ENCODE measurements at regions not wholly inside any gene's neighbourhood (a gene's known extent, or its start where the extent isn't known, plus 50 kb on each side); places are given as distances from the start of the nearest gene placed in this dataset.

- no peaks in the 10 kb centered on the region for H3K36me3 ChIP-seq (ENCODE audit: control insufficient read depth in 2 of 2, insufficient read depth in 2 of 2, low read length in 1 of 2)
- TF ChIP-seq TCF3 (IDR thresholded peaks at IDR 0.05; ENCODE audit: borderline replicate concordance, insufficient read depth, low read depth, low read length) (no peak), BCL11A (IDR thresholded peaks at IDR 0.05; ENCODE audit: low read depth, low read length) (no peak), EGR1 (IDR thresholded peaks at IDR 0.05; ENCODE audit: borderline replicate concordance in 1 of 2, low read depth in 2 of 2, low read length in 2 of 2) (no peak), HCFC1 (IDR thresholded peaks at IDR 0.05; ENCODE audit: low read length) (no peak), HDAC6 (IDR thresholded peaks at IDR 0.05; ENCODE audit: unreplicated experiment) (no peak), NFIC (IDR thresholded peaks at IDR 0.05; ENCODE audit: low read depth, low read length) (no peak), SIN3A (IDR thresholded peaks at IDR 0.05; ENCODE audit: low read depth, low read length) (no peak), CHD2 (IDR thresholded peaks at IDR 0.05; ENCODE audit: borderline replicate concordance, low read depth, low read length) (no peak), ZBED1 (IDR thresholded peaks at IDR 0.05; ENCODE audit: borderline replicate concordance) (no peak), SREBF2 (IDR thresholded peaks at IDR 0.05; ENCODE audit: low read length) (no peak), NFYB (IDR thresholded peaks at IDR 0.05; ENCODE audit: insufficient read depth, low read depth, low read length) (no peak), SMAD1 (IDR thresholded peaks at IDR 0.05; ENCODE audit: low read depth, partially characterized antibody) (no peak), MTA3 (IDR thresholded peaks at IDR 0.05; ENCODE audit: borderline replicate concordance, low read length) (no peak), CREB1 (IDR thresholded peaks at IDR 0.05; ENCODE audit: low read depth) (no peak)
- TF ChIP-seq, protein P1, sequence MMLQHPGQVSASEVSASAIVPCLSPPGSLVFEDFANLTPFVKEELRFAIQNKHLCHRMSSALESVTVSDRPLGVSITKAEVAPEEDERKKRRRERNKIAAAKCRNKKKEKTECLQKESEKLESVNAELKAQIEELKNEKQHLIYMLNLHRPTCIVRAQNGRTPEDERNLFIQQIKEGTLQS (IDR thresholded peaks at IDR 0.05; ENCODE audit: borderline replicate concordance, extremely low read depth, low read depth, low read length), result no peak
- TF ChIP-seq, protein P2, sequence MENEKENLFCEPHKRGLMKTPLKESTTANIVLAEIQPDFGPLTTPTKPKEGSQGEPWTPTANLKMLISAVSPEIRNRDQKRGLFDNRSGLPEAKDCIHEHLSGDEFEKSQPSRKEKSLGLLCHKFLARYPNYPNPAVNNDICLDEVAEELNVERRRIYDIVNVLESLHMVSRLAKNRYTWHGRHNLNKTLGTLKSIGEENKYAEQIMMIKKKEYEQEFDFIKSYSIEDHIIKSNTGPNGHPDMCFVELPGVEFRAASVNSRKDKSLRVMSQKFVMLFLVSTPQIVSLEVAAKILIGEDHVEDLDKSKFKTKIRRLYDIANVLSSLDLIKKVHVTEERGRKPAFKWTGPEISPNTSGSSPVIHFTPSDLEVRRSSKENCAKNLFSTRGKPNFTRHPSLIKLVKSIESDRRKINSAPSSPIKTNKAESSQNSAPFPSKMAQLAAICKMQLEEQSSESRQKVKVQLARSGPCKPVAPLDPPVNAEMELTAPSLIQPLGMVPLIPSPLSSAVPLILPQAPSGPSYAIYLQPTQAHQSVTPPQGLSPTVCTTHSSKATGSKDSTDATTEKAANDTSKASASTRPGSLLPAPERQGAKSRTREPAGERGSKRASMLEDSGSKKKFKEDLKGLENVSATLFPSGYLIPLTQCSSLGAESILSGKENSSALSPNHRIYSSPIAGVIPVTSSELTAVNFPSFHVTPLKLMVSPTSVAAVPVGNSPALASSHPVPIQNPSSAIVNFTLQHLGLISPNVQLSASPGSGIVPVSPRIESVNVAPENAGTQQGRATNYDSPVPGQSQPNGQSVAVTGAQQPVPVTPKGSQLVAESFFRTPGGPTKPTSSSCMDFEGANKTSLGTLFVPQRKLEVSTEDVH (IDR thresholded peaks at IDR 0.05; ENCODE audit: low read depth, partially characterized antibody), result no peak
- no peak overlapping the region for H3K4me3 ChIP-seq
- H3K9me3 ChIP-seq (replicated peaks; ENCODE audit: control insufficient read depth, insufficient read depth, low read length), result no peaks in the 10 kb centered on the region
- no peak for ATAC-seq
- no peak overlapping the region for H3K27ac ChIP-seq (ENCODE audit: control insufficient read depth, insufficient read depth)
- in situ Hi-C loops (cut with MboI) (no loop called here), intact Hi-C loops (cut with micrococcal nuclease; ENCODE audit: unreplicated experiment) (no loop called here)
- 41% methylated on average over 3 of the region's 3 CpGs for WGBS (ENCODE audit: insufficient coverage, insufficient replicate concordance, low lambda C conversion rate, missing lambda C conversion rate)
- no peak for DNase-seq (ENCODE audit: low read depth, low spot score)
- RAD21 ChIA-PET (ENCODE audit: unreplicated experiment), result no interaction called here
- H3K79me2 ChIP-seq (ENCODE audit: control insufficient read depth, insufficient read depth, low read length), result no peaks in the 10 kb centered on the region
- no TSS peak for BruUV-seq (replicated peaks)
- SMC1A ChIA-PET (ENCODE audit: uncharacterized antibody, unreplicated experiment), result interaction anchor here (0.6 to 1.1 kb wide), 2 partner anchors 10 to 883 kb away, joined by 3 read pairs; no protein-coding TSS in a partner anchor
- no peak for FAIRE-seq
- no peaks in the 10 kb centered on the region for H4K20me1 ChIP-seq (ENCODE audit: control insufficient read depth, insufficient read depth)
- H3K9ac ChIP-seq (ENCODE audit: control insufficient read depth, insufficient read depth, low read length), result no peak overlapping the region
- H3K4me2 ChIP-seq (ENCODE audit: control insufficient read depth, insufficient read depth), result no peak overlapping the region
- POLR2A ChIA-PET, result interaction anchor here (1.5 kb wide), 1 partner anchor 11 kb away, joined by 3 read pairs; no protein-coding TSS in a partner anchor
- H2AFZ ChIP-seq (ENCODE audit: control insufficient read depth, low read depth, low read length), result no peak overlapping the region
- CTCF ChIA-PET, result no interaction called here
- no peaks in the 10 kb centered on the region for H3K27me3 ChIP-seq (replicated peaks in 1 of 2; ENCODE audit: control insufficient read depth in 2 of 2, insufficient read depth in 2 of 2, low read length in 1 of 2)
- H3K4me1 ChIP-seq (ENCODE audit: control insufficient read depth, insufficient read depth, low read length), result no peaks in the 10 kb centered on the region
Measured at GRCh38 chr1:67596674-67597073, 88.3 kb upstream of the GADD45A start.

Data from GM12878 (cell line).